ENCODE measurements at regions not wholly inside any gene's neighbourhood (a gene's known extent, or its start where the extent isn't known, plus 50 kb on each side); places are given as distances from the start of the nearest gene placed in this dataset.

- DNase-seq, result no peak
These were observed 393.0 kb downstream of the HAPSTR1 start for GRCh38 chr16:9484426-9484825.

- DNase-seq, result no peak
These were observed 393.4 kb downstream of the HAPSTR1 start for GRCh38 chr16:9484881-9485280.

GRCh38 chr16:9489835-9490467 lies 398.5 kb downstream of the HAPSTR1 start:
- DNase-seq, result no peak

GRCh38 chr16:9495824-9496223 lies 404.4 kb downstream of the HAPSTR1 start:
- DNase-seq, result no peak

GRCh38 chr16:9497750-9498149 lies 406.3 kb downstream of the HAPSTR1 start:
- DNase-seq, result no peak

GRCh38 chr16:9499941-9500593 lies 408.6 kb downstream of the HAPSTR1 start:
- no peak for DNase-seq

- DNase-seq, result no peak
These were observed 409.4 kb downstream of the HAPSTR1 start for GRCh38 chr16:9500872-9501271.

- no peak for DNase-seq
These were observed 412.0 kb downstream of the HAPSTR1 start for GRCh38 chr16:9503251-9503984.

- no peak for DNase-seq
These were observed 417.0 kb downstream of the HAPSTR1 start for GRCh38 chr16:9508328-9508936.

- DNase-seq, result no peak
These were observed 418.2 kb downstream of the HAPSTR1 start for GRCh38 chr16:9509663-9510062.

GRCh38 chr16:9511389-9511788 lies 419.9 kb downstream of the HAPSTR1 start:
- no peak for DNase-seq

- no peak for DNase-seq
These were observed 425.0 kb downstream of the HAPSTR1 start for GRCh38 chr16:9516444-9516843.

GRCh38 chr16:9518051-9518450 lies 426.6 kb downstream of the HAPSTR1 start:
- no peak for DNase-seq

GRCh38 chr16:9518581-9518980 lies 427.1 kb downstream of the HAPSTR1 start:
- DNase-seq, result no peak

- DNase-seq, result no peak
These were observed 430.4 kb downstream of the HAPSTR1 start for GRCh38 chr16:9521749-9522370.

- no peak for DNase-seq
These were observed 431.2 kb downstream of the HAPSTR1 start for GRCh38 chr16:9522614-9523013.

- DNase-seq, result no peak
These were observed 432.6 kb downstream of the HAPSTR1 start for GRCh38 chr16:9523994-9524393.

GRCh38 chr16:9525037-9525436 lies 433.6 kb downstream of the HAPSTR1 start:
- DNase-seq, result no peak

- DNase-seq, result no peak
These were observed 435.3 kb downstream of the HAPSTR1 start for GRCh38 chr16:9526791-9527190.

GRCh38 chr16:9527976-9528375 lies 436.5 kb downstream of the HAPSTR1 start:
- DNase-seq, result no peak

- DNase-seq, result no peak
These were observed 437.2 kb downstream of the HAPSTR1 start for GRCh38 chr16:9528511-9529079.

- no peak for DNase-seq
These were observed 441.6 kb downstream of the HAPSTR1 start for GRCh38 chr16:9533042-9533441.

- DNase-seq, result no peak
These were observed 443.3 kb downstream of the HAPSTR1 start for GRCh38 chr16:9534759-9535158.

Data from 8988T (cell line).